ENCODE measurements at regions not wholly inside any gene's neighbourhood (a gene's known extent, or its start where the extent isn't known, plus 50 kb on each side); places are given as distances from the start of the nearest gene placed in this dataset.
A peak's percentile ranks its signal among the peaks of the same experiment; 100 is the strongest.

GRCh38 chr17:5672141-5672540 is 87.8 kb upstream of the NLRP1 start:
- no peak for DNase-seq (ENCODE audit: low spot score)
- TF ChIP-seq, protein P1, sequence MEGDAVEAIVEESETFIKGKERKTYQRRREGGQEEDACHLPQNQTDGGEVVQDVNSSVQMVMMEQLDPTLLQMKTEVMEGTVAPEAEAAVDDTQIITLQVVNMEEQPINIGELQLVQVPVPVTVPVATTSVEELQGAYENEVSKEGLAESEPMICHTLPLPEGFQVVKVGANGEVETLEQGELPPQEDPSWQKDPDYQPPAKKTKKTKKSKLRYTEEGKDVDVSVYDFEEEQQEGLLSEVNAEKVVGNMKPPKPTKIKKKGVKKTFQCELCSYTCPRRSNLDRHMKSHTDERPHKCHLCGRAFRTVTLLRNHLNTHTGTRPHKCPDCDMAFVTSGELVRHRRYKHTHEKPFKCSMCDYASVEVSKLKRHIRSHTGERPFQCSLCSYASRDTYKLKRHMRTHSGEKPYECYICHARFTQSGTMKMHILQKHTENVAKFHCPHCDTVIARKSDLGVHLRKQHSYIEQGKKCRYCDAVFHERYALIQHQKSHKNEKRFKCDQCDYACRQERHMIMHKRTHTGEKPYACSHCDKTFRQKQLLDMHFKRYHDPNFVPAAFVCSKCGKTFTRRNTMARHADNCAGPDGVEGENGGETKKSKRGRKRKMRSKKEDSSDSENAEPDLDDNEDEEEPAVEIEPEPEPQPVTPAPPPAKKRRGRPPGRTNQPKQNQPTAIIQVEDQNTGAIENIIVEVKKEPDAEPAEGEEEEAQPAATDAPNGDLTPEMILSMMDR (IDR thresholded peaks at IDR 0.05; ENCODE audit: extremely low read depth, insufficient read depth, missing control alignments), result no peak
- in situ Hi-C loops (cut with MboI; ENCODE audit: low pct_unique_long_range_greater_than_20kb, low sequenced_read_pairs, unreplicated experiment), result no loop called here

- TF ChIP-seq, protein P1 (IDR thresholded peaks at IDR 0.05; ENCODE audit: extremely low read depth, insufficient read depth, missing control alignments), result no peak
- in situ Hi-C loops (cut with MboI; ENCODE audit: low pct_unique_long_range_greater_than_20kb, low sequenced_read_pairs, unreplicated experiment), result no loop called here
- DNase-seq (ENCODE audit: low spot score), result peak; percentile 42
These were observed 88.6 kb upstream of the NLRP1 start for GRCh38 chr17:5672815-5673430.

DNA sequence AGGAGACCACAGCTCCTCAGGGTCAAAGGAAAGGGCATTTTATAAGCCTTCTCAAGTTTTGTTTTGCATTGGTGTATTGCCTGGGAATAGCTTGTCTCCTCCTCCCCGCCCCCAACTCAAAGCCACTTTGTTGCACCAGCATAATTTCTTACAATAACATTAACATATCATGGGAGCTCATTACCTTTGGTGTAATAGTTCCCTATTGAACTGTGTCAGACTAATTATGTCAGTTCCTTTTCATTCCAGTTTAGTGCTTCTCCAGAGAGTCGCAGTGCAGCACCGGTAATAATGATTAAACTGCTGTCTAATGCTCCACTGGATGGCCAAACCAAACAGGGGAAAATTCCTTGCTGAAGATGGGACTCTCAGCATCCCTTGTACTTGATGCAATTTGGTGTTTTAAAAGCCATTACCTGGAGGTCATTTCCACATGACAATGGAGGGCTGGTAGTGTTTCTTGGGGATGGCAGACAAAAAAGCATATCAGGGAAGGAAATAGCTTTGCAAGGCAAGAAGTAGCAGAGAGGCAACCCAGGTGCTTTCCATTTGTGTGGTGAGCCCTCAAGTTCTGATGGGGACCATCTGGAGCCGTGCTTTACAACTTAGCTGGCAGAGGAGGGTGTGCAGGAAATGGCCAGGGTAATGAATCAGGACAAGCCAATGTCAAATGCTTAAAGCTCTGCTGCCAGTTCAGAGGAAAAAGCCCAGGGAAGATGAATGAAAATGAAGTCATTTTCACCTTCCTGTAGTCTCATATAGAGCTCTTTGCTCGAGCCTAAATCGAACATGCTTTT is 91.5 kb upstream of the NLRP1 start:
- DNase-seq (ENCODE audit: low spot score), result no peak
- in situ Hi-C loops (cut with MboI; ENCODE audit: low pct_unique_long_range_greater_than_20kb, low sequenced_read_pairs, unreplicated experiment), result no loop called here
- TF ChIP-seq, protein P1 (IDR thresholded peaks at IDR 0.05; ENCODE audit: extremely low read depth, insufficient read depth, missing control alignments), result no peak

- in situ Hi-C loops (cut with MboI; ENCODE audit: low pct_unique_long_range_greater_than_20kb, low sequenced_read_pairs, unreplicated experiment), result no loop called here
- TF ChIP-seq, protein P1 (IDR thresholded peaks at IDR 0.05; ENCODE audit: extremely low read depth, insufficient read depth, missing control alignments), result no peak
- no peak for DNase-seq (ENCODE audit: low spot score)
These were observed 93.3 kb upstream of the NLRP1 start for GRCh38 chr17:5677620-5678019.

DNA sequence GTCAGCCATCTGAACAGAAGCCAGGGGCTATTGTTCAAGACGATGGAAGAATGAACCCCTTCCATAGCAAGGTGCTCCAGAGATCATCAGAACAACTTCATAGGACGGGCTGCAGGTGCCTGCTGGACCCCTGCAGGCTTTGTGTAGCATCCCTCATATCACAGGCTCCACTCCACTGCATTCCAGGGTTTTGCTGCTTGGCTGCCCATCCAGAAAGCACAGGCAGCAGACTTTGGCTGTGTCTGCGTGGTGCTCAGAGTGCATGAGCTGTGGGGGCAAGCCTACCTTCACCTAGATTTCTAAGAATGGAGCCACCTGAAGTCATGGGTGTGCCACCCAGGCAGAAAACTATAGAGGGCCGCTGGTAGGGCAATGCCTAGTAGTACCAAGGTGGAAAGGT is 93.9 kb upstream of the NLRP1 start:
- in situ Hi-C loops (cut with MboI; ENCODE audit: low pct_unique_long_range_greater_than_20kb, low sequenced_read_pairs, unreplicated experiment), result no loop called here
- DNase-seq (ENCODE audit: low spot score), result no peak
- TF ChIP-seq, protein P1 (IDR thresholded peaks at IDR 0.05; ENCODE audit: extremely low read depth, insufficient read depth, missing control alignments), result no peak

DNA sequence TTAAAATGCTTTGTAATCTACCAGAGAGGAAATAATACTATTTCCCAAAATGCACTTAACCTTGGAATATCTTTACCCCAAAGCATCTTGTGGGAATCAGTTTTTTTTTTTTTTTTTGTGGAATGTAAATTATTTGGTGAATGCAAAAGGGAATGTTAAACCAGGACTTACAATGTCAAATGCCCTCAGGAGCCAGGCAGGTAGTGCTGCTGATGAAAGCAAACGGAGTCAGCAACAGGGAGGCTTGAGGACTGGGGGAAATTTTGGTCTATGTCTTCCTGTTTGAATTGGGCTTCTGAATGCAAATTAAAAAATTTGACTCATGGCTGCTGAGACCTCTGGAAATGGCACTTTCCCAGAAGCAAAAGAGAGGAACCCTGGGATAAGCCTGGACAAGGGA is 96.5 kb upstream of the NLRP1 start:
- TF ChIP-seq, protein P1 (IDR thresholded peaks at IDR 0.05; ENCODE audit: extremely low read depth, insufficient read depth, missing control alignments), result no peak
- DNase-seq (ENCODE audit: low spot score), result no peak
- in situ Hi-C loops (cut with MboI; ENCODE audit: low pct_unique_long_range_greater_than_20kb, low sequenced_read_pairs, unreplicated experiment), result no loop called here

Data from GM13977 (cell line).